NCI-H2107 (cell line): ENCODE measurements at regions not wholly inside any gene's neighbourhood (a gene's known extent, or its start where the extent isn't known, plus 50 kb on each side); places are given as distances from the start of the nearest gene placed in this dataset.
"Not testable (repeated sequence)": the region's sequence is repeated elsewhere in the genome, so short reads cannot be mapped to it uniquely, and the experiment has no call there.

Experiments
- DNase-seq: peaks from one replicate; lab custom pipeline; 2025; lab: John Stamatoyannopoulos, UW

DNA sequence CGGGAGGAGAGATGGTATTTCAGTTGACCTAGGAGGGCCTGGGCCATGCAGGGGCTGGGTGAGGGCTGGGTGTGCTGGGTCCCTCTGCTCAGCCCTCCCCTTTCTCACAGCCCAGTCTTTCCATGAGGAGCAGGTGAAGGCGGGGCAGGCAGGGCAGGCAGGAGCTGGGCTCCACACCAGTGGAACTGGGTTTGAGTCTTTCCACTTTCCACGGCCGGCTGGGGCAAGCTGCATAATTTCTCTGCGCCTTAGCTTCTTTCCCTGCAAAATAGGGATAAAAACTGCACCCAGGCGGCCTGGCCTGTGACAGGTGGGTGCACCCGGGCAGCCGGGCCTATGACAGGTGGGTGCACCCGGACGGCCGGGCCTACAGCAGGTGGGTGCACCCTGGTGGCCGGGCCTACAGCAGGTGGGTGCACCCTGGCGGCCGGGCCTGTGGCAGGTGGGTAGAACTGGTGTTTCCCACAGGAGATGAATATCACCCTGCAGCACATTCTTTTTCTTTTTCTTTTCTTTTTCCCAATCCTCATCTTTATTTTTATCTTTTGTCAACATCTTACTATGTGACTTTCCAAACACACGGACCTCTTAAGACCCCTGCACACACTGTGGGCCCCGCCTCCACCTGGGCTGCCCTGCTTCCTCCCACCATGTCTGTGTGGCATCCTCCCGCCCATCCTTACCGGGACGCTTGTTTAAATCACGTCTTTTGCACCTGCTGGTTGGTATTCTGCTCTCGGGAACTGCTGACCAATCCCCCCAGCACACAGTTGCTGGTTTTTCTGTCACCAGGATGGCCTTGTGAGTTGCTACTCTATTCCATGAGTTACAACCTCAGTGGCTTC is 111.3 kb downstream of the NPIPB11 start:
- DNase-seq, result not testable (repeated sequence)

DNA sequence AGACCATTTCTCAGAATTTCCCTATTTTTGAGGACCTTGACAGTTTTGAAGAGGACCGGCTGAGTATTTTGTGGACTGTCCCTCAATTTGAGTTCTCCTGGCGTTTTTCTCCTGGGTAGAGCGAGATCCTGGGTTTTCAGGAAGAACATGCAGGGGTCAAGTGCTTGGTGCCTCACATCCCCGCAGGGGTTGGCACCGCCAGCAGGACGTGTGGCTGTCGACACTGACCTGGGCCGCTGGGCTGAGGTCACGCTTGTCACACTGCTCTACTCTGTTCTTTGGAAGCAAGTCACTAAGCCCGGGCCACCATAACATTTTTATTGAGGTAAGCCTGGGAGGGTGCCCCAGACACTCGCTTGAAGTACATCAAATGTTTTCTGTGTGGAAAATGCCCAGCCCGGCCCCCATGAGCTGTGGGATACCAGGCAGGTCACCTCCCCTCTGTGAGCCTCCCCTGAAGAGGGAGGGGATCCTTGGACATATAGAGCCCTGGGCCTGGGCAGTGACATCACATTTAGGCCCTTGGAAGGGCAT is 112.0 kb downstream of the NPIPB11 start:
- not testable (repeated sequence) for DNase-seq

DNA sequence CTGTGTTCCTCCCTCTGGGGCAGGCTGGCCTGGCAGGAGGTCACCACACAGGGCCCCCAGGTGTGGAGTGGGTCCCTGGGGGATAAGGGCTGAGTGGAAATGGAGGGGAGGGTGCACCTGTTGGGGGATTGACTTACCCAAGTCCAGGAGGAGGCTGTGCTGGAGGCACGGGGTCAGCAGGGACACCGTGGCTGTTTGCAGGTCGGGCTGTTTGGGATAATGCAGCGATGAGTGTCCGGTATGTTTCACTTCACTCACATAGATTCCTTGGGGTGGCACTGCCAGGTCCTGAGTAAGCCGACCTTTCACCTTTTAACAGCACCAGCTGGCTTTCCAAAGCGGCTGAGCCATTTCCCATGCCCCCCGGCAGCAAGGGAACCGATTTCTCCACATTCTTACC is 113.0 kb downstream of the NPIPB11 start:
- not testable (repeated sequence) for DNase-seq

DNA sequence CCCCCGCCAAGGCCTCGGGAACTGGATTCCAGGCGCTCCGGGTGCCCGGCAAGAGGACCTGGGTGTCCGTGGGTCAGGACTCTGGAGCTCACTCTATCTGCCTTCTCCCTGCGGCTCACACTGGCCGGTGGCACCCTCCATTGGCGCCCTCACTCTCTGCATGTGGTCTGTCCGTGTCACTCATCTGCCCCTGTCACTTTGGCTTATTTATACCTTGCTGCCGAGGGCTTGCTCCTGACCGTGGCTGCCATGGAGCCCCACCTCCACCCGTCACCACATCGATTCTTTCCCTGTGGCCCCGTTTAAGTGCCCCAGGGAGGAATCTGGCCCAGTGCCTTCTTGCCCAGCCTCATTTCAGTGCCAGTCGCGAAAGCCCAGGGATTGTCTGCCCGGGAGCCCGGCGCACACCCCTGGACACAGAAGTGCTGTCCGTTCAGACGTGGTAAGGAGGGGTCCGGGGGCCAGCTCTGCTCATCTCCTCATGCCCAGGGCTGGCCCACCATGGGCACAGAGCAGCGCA is 113.5 kb downstream of the NPIPB11 start:
- not testable (repeated sequence) for DNase-seq

DNA sequence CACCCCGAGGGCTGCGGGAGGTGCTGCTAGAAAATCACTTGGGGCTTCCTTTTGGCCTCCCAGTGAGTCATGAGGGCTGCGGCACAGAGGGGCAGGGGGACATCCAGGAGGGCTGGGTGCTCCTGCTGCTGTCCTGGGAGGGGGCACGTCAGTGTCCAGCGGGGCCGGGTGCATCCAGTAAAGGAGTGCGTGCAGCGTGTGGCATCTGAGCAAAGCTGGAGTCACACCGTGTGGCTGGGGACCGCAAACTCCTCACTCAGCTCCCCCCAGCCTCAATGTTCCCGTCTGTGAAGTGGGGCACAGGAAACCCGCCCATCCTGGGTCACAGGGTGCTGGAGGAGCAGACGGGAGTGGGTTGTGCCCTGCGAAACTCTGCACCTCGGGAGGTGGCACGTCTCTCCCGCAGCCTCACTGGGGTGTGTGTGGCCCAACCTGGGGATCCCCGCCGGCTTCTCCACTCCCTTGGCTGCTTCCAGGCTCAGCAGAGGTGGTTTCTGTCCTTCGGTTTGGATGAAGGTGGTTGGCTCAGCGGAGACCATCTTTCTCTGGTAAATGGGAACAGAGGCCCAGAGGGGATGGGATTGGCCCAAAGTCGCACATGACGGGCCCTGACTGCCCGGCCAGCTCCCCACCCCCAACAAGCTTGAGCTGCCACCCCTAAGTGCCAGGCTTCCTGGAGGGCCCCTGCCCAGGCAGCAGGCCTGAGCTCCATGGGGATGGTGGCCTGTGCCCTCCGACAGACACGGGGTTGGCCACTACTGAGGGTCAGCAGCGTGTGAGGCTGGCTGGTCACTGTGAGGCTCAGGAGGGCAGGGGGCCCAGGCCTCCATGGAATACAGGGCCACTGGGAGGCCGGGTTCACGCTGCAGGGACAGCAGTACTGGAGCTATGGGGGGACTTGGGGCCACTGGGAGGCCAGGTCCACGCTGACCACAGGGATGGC is 114.9 kb downstream of the NPIPB11 start:
- not testable (repeated sequence) for DNase-seq

DNA sequence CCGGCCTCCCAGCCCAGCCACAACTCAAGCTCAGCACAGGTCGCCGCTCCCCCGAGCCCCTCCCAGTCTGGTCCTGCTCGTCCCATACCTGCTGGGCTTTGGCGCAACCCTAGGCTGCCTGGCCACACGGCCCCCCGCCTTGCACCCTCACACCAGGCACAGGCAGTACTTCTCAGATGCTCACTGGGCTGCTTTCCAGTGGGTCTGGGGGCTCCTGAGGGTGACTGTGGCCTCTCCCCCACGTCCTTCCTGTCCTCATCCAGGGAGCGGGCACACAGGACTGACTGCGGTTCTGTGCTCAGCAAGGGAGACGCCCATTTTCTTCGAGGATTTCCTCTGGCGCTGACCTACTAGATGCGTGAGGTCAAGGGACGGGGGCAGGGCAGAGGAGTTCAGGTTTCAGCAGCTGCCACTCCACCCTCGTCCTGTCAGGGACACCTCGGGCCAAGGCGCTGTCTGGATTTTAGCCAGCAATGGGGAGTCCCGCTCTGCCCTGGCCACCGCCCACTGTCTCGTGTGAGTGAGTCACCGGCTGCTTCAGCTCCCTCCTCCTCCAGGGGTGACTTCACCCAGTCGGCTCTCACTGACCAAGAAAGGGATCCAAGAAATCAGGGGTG is 115.8 kb downstream of the NPIPB11 start:
- no peak for DNase-seq

DNA sequence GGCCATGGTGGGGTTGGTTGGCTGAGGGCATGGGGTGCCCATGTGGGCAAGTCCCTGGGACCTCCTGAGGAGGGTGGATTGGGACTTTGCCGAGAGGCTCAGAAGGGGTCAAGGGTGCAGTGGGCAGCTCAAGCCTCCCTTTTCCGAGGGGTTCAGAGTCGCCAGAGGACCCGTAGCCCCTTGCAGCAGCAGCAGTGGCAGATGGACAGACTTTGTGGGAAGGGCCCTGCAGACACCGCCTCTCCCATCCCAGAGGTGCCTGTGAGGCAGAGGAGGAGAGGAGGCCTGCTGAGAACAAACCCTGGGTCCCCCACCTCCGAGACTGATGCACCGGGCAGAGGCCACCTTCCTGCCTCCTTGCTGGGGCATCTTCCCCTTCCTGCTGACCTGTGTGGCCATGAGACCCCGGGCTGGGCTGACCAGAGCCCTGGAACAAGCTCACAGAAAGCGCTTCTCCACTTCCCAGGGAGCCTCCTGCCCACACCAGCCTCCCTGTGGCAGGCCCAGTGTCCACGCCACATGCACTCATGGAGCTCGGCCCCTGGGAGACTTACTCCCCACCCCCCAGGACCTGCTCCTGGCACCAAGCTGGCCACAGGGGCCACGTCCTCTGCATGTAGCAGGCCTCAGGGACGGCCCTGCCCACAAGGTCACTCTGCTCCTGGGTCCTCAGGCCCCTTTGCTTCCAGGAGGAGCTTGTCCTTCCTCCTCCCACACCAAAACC is 116.8 kb downstream of the NPIPB11 start:
- DNase-seq, result not testable (repeated sequence)

DNA sequence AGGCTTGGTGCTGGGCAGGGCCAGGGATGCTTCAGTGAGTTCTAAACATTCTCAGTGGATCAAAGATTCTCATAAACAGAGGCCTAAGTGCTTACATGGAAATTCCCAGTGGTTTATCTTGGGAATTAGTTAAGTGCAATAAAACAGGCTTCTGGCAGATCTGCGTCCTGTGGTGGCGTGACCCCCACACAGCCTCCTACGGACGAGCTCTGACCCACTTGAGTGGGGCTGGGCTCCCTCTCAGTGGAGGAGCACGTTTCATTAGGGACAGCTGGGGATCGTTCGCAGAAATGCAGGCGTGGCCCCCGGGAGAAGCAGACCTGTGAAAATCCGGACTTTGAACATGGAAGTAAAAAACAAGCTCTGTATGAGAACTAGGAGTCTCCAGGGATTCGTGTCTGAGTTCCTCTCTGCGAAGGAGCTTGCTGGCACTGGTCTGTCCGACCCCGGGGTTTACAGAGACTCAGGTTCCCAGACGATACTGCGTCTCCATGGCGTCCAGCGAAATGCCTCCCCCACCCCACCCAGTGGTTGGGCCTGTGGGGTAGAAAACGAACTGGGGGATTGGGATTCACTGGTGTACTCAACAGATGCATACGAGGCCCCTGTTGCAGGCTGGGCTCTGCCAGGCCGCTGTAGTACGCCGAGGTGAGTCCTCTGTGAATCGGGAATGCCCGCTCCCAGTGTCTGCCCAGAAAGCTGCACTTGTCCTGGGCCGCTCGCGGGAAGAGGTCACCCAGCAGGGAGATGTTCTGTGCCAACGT is 117.6 kb downstream of the NPIPB11 start:
- not testable (repeated sequence) for DNase-seq

DNA sequence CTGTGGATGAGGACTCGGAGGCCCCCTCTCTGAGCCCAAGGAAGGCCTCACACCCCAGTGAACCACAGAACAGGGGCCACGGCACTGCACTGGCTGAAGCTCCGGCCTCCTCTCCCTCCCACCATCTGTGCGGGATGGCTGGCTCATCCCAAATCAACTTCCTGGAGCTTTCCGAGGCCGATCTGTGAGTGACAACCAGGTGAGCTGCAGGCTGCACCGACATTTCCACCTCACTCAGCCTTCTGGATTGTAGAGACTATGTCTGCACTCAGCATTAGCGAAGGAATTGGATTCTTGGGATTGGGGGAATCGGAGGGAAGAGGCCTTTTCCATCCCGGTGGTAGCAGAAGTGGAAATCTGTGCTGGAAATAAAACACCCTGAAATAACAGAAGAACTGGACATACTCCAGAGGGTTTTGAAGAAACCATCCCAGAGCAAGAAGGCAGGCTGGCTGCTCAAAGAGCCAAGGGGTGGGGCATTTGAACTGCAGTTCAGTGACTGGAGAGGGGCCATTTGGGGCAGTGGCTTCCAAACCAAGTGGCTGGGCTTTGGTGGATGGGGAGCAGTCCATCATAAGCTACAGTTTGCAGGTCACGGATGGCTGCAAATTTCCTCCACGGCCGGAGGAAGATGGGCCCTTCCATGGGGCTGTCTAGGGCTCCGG is 118.5 kb downstream of the NPIPB11 start:
- DNase-seq, result not testable (repeated sequence)

DNA sequence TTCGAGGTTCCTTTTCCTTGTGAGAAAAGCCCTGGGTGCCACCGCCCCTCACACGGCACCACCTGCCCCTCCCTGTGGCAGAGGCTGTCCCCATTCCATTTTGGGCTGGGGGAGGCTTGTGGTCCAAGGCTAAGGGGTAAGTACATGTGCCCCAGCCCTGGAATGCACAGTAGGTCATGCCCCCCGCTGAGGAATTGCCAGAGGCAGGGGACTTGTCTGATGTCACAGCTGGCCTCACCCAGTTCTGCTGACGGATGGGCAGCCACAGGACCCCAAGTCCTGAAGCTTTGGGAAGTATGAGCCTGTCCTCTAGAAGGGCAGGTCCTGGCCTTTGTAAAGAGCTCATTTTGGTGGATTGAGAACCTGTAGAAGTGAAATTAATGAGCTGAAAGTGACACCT is 119.3 kb downstream of the NPIPB11 start:
- DNase-seq, result not testable (repeated sequence)

DNA sequence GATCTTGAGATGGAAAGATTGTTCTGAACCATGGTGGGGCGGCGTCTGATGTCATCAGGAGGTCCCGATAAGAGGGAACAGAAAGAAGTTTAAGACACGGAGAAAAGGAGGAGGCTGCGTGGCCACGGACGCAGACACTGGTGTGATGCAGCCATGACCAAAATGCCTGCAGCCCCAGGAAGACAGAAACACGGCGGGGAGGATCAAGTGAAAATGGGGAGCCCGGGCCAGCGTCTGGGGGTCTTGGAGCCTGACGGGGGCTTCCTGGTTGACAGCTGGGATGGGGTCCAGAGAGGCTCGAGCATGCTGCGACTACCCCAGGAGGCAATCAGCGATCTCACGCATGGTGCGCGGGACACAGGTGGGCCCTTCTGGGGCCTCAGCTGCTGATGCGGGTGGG is 119.7 kb downstream of the NPIPB11 start:
- DNase-seq, result not testable (repeated sequence)

DNA sequence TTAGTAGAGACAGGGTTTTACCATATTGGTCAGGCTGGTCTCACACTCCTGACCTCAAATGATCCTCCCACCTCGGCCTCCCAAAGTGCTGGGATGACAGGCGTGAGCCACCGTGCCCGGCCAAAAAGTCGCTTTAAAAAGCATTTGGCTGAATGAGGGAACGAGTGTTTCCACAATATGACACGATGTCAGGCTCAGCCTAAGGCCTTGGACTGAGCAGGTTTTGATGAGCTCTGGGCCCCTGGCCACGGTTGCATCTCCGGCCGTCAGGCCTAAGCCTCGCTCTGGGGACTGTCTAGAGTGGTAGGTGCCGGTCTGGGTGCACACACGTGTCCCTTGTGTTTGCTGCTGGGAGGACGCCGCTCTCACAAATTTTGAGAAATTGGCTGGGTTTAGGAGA is 120.3 kb downstream of the NPIPB11 start:
- DNase-seq, result not testable (repeated sequence)

DNA sequence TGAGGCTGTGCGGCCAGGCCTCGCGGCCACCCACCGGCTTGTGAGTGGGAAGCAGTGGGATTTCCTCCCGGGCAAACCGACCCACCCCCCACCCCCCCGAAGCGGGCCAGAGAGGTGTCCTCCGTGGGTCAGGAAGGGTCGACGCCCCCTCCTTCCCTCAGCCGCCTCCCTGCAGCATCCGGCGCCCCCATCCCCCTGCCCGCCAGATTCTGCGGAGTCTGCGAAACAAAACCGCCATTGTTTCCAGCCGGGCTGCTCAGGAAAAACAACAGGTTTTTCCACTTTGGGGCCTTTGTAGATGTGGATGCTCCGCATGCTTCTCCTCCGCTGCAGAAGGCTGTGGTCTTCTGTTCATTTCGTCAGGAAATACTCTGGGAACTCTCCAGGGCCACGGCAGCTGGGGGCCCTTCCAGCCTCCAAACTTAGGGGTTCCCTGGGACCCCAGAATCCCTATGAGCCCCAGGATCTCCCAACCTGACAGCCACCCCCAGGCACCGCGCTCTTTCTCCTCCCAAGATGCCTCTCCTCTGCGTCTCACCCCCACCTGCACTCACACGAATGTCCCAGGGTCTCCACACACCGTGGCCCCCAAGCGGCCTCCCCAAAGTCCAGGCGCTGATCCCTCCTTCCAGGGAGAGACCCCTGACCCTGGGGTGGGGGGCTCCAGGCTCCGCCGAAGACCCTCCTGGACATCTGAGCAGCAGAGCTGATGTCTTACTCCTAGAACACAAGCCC is 121.2 kb downstream of the NPIPB11 start:
- DNase-seq, result not testable (repeated sequence)

DNA sequence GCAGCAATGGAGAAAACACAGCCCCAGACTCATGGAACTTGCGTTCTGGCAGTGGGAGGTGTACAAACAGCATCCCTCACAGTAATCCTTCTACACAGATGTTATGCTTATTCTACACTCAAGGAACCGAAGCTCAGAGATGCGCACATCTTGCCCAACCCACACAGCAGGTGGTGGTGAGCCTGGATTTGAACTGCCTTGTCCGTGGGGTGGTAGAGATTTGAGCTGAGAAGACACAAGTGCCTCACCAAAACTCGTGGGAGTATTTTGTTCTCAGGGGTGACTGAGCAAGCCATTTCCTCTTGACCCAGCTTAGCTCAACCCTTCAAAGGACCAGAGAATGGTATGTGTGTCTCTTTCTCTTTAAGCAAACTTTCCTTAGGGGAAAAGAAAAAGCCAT is 121.8 kb downstream of the NPIPB11 start:
- not testable (repeated sequence) for DNase-seq

DNA sequence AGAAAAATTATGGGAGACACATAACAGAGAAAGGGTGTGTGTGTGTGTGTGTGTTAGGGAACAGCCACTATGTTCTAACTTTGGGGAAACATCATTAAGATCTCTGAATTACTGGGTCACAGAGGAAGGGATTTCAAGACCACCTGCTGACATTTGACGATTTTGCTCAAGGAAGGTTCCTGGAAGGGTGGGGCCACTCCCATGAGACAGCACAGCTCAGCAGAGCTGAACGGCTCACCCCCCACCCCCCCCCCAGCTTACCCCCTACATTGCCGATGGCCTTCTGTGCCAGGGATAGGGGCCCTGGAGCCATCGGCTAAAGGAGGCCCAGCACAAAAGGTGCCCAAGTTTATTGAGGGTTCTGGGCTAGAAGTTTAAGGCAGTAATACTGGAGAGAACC is 122.4 kb downstream of the NPIPB11 start:
- not testable (repeated sequence) for DNase-seq

DNA sequence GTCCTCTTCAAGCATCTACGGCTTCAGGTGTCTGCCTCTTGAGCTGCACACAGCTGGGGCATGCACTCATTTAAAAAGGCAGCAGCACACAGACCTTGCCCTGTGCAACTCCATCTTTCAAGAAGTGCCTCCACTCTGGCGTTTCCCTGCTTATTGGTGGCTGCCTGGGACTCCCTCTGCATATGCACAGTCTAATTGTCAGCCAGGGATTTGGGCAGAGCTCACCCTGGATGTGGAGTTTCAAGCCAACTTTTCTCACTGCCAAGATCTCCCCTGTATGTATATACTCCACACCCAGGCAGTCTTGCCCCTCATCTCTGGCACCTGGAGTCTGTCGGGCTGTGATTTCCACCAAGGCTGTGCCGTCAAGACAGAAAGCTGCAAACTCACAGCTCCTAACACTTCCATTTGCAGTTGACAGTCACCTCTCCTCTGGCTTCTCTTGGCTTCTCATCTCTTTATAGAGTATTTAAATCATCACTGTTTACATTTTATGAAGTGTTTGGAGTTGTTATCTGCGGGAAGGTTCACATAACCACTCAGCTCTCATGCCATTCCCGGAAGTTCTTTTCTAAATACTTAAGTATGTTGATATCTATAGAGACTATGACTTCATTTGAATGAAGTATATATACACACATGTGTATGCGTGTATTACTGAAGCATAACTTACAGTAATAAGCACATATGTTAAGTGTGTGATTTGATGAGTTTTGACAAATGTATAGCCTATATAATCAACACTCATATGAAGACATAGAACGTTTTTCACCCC is 128.2 kb downstream of the NPIPB11 start:
- not testable (repeated sequence) for DNase-seq

DNA sequence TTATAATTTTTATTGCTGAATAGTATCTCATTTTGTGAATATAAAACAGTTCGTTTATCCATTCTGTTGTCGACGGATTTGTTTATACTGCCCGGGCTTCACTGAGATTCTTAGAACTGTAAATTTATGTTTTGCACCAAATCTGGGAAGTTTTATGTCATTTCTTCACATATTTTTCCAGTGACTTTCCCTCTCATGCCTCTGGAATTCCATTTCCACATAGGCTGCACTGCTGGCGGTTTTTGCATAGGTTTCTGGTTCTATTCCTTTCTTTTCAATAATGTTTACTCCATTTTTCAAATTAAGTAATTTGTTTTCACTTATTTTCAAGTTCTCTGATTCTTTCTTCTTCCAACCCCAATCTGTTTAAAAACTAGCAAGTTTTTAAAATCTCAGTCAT is 130.1 kb downstream of the NPIPB11 start:
- DNase-seq, result not testable (repeated sequence)
